HepG2 (cell line): ENCODE measurements at regions not wholly inside any gene's neighbourhood (a gene's known extent, or its start where the extent isn't known, plus 50 kb on each side); places are given as distances from the start of the nearest gene placed in this dataset.

ENCODE experiments used
- ATF1 ChIP-seq: IDR thresholded peaks from 2 replicates; pipeline ENCODE4 v1.6.1; 2016; ENCODE audit warnings: mild to moderate bottlenecking, control low read depth
- DRAP1 ChIP-seq: IDR thresholded peaks from 2 replicates; pipeline ENCODE4 v1.6.1; 2016; ENCODE audit warnings: missing genetic modification reagents, missing compliant biosample characterization
- EHMT2 ChIP-seq: fragments of 200-600 bp; sonication (generic); IDR thresholded peaks from 2 replicates; pipeline ENCODE4 v1.7.0; 2017; ENCODE audit warnings: antibody characterized with exemption, low read depth, low read length, borderline replicate concordance
- JUN ChIP-seq: sonication (generic); formaldehyde crosslinking; IDR thresholded peaks from 2 replicates; pipeline ENCODE4 v1.4.0; 2020; ENCODE audit warnings: mild to moderate bottlenecking, missing genetic modification reagents
- NFYC ChIP-seq: IDR thresholded peaks from 2 replicates; pipeline ENCODE4 v1.6.1; 2016; ENCODE audit warnings: missing genetic modification reagents, missing compliant biosample characterization
- NR2F6 ChIP-seq, 2 experiments: IDR thresholded peaks; 2 replicates each; pipeline ENCODE4 v1.6.1; 2016; ENCODE audit warnings: antibody characterized with exemption in 1 of 2, mild to moderate bottlenecking in 1 of 2
- PPARG ChIP-seq: conservative IDR thresholded peaks from 2 replicates; pipeline ENCODE4 v1.6.1; 2016; ENCODE audit warnings: missing biosample characterization, missing genetic modification reagents
- RFX5 ChIP-seq: IDR thresholded peaks from 2 replicates; pipeline ENCODE4 v1.6.1; 2011; ENCODE audit warnings: low read depth, low read length, improper control_type of control experiment
- SALL1 ChIP-seq: sonication (generic); formaldehyde crosslinking; IDR thresholded peaks from 2 replicates; pipeline ENCODE4 v1.8.0; 2022; ENCODE audit warnings: mild to moderate bottlenecking, missing genetic modification reagents
- SNAPC2 ChIP-seq: sonication (generic); formaldehyde crosslinking; IDR thresholded peaks from 2 replicates; pipeline ENCODE4 v1.8.1; 2022; ENCODE audit warnings: mild to moderate bottlenecking, missing genetic modification reagents
- SOX13 ChIP-seq, 3 experiments: fragments of 450-650 bp in 1 of 3; sonication (generic) in 1 of 3; formaldehyde crosslinking in 1 of 3; IDR thresholded peaks in 2 of 3; conservative IDR thresholded peaks in 1 of 3; 2 replicates each; pipeline versions ENCODE4 v1.5.0 to v1.6.1; 2016 to 2020; ENCODE audit warnings: antibody characterized with exemption in 1 of 3, mild to moderate bottlenecking in 1 of 3, missing compliant biosample characterization in 1 of 3, missing genetic modification reagents in 1 of 3, moderate library complexity in 1 of 3
- TBP ChIP-seq: sonication (generic); formaldehyde crosslinking; IDR thresholded peaks from 2 replicates; pipeline ENCODE4 v1.5.0; 2020; ENCODE audit warnings: missing genetic modification reagents
- TCF7 ChIP-seq: sonication (generic); IDR thresholded peaks from 2 replicates; pipeline ENCODE4 v1.6.1; 2016; ENCODE audit warnings: antibody characterized with exemption, low read depth
- USF2 ChIP-seq, 2 experiments: sonication (generic) in 1 of 2; formaldehyde crosslinking in 1 of 2; IDR thresholded peaks; 2 replicates each; pipeline versions ENCODE4 v1.5.1 to v1.6.1; 2011 to 2020; ENCODE audit warnings: borderline replicate concordance in 1 of 2, low read depth in 1 of 2, low read length in 1 of 2, mild to moderate bottlenecking in 1 of 2, missing genetic modification reagents in 1 of 2, moderate library complexity in 1 of 2
- XBP1 ChIP-seq: sonication (generic); formaldehyde crosslinking; IDR thresholded peaks from 2 replicates; pipeline ENCODE4 v1.5.0; 2020; ENCODE audit warnings: missing genetic modification reagents
- ZFP41 ChIP-seq: sonication (generic); formaldehyde crosslinking; IDR thresholded peaks from 2 replicates; pipeline ENCODE4 v1.4.0; 2020; ENCODE audit warnings: mild to moderate bottlenecking, missing genetic modification reagents, borderline replicate concordance
- ZNF275 ChIP-seq: sonication (generic); formaldehyde crosslinking; IDR thresholded peaks from 2 replicates; pipeline ENCODE4 v1.8.0; 2022; ENCODE audit warnings: missing genetic modification reagents, mild to moderate bottlenecking, inconsistent platforms, borderline replicate concordance
- ZNF335 ChIP-seq: sonication (generic); formaldehyde crosslinking; IDR thresholded peaks from 2 replicates; pipeline ENCODE4 v1.4.0; 2020; ENCODE audit warnings: missing genetic modification reagents
- ZNF547 ChIP-seq: sonication (generic); formaldehyde crosslinking; IDR thresholded peaks from 2 replicates; pipeline ENCODE4 v1.5.1; 2020; ENCODE audit warnings: mild to moderate bottlenecking, missing genetic modification reagents
- ZNF766 ChIP-seq: sonication (generic); formaldehyde crosslinking; IDR thresholded peaks from 2 replicates; pipeline ENCODE4 v1.5.0; 2020; ENCODE audit warnings: missing genetic modification reagents, borderline replicate concordance
- ZNF790 ChIP-seq: sonication (generic); formaldehyde crosslinking; IDR thresholded peaks from 2 replicates; pipeline ENCODE4 v1.8.0; 2022; ENCODE audit warnings: missing genetic modification reagents, mild to moderate bottlenecking, borderline replicate concordance
- ZSCAN12 ChIP-seq: sonication (generic); formaldehyde crosslinking; IDR thresholded peaks from 2 replicates; pipeline ENCODE4 v1.9.0; 2021; ENCODE audit warnings: mild to moderate bottlenecking, missing genetic modification reagents
- TF ChIP-seq, protein P1 (sequence below): sonication (generic); formaldehyde crosslinking; IDR thresholded peaks from 2 replicates; pipeline ENCODE4 v1.4.0; 2020; ENCODE audit warnings: missing genetic modification reagents
- TF ChIP-seq, protein P2 (sequence below): sonication (generic); formaldehyde crosslinking; IDR thresholded peaks from 2 replicates; pipeline ENCODE4 v1.4.0; 2020; ENCODE audit warnings: missing genetic modification reagents

- no peak for TF ChIP-seq RFX5
- TF ChIP-seq ZNF766 (CRISPR knock-in tag) = no peak
- TF ChIP-seq ZFP41 (CRISPR knock-in tag) = no peak
- no peak for TF ChIP-seq ZNF547
- TF ChIP-seq TCF7 = no peak
- no peak for TF ChIP-seq DRAP1 (CRISPR knock-in tag)
- TF ChIP-seq ZNF790 (CRISPR knock-in tag) = no peak
- TF ChIP-seq, protein P1, sequence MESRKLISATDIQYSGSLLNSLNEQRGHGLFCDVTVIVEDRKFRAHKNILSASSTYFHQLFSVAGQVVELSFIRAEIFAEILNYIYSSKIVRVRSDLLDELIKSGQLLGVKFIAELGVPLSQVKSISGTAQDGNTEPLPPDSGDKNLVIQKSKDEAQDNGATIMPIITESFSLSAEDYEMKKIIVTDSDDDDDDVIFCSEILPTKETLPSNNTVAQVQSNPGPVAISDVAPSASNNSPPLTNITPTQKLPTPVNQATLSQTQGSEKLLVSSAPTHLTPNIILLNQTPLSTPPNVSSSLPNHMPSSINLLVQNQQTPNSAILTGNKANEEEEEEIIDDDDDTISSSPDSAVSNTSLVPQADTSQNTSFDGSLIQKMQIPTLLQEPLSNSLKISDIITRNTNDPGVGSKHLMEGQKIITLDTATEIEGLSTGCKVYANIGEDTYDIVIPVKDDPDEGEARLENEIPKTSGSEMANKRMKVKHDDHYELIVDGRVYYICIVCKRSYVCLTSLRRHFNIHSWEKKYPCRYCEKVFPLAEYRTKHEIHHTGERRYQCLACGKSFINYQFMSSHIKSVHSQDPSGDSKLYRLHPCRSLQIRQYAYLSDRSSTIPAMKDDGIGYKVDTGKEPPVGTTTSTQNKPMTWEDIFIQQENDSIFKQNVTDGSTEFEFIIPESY (CRISPR knock-in tag) = peak; percentile 83; the same call in 1 of the 2 replicates
- TF ChIP-seq PPARG (CRISPR knock-in tag) = no peak
- TF ChIP-seq ZSCAN12 (CRISPR knock-in tag) = no peak
- peak; percentile 70 for TF ChIP-seq NR2F6 (IDR thresholded peaks at IDR 0.05)
- peak; percentile 85 for TF ChIP-seq NR2F6 (CRISPR knock-in tag; IDR thresholded peaks at IDR 0.05)
- TF ChIP-seq JUN (CRISPR knock-in tag) = no peak
- TF ChIP-seq EHMT2 = no peak
- no peak for TF ChIP-seq ZNF335 (CRISPR knock-in tag)
- TF ChIP-seq SNAPC2 (CRISPR knock-in tag) = no peak
- no peak for TF ChIP-seq NFYC (CRISPR knock-in tag)
- TF ChIP-seq USF2 (IDR thresholded peaks at IDR 0.05; ENCODE audit: low read depth, low read length) = no peak
- no peak for TF ChIP-seq USF2 (CRISPR knock-in tag; IDR thresholded peaks at IDR 0.05; ENCODE audit: borderline replicate concordance)
- no peak for TF ChIP-seq XBP1
- 0 out of 2 replicates have a peak, but pooled peaks have one; percentile 22 for TF ChIP-seq SALL1 (CRISPR knock-in tag)
- no peak for TF ChIP-seq ZNF275 (CRISPR knock-in tag)
- TF ChIP-seq TBP (CRISPR knock-in tag) = no peak
- TF ChIP-seq, protein P2, sequence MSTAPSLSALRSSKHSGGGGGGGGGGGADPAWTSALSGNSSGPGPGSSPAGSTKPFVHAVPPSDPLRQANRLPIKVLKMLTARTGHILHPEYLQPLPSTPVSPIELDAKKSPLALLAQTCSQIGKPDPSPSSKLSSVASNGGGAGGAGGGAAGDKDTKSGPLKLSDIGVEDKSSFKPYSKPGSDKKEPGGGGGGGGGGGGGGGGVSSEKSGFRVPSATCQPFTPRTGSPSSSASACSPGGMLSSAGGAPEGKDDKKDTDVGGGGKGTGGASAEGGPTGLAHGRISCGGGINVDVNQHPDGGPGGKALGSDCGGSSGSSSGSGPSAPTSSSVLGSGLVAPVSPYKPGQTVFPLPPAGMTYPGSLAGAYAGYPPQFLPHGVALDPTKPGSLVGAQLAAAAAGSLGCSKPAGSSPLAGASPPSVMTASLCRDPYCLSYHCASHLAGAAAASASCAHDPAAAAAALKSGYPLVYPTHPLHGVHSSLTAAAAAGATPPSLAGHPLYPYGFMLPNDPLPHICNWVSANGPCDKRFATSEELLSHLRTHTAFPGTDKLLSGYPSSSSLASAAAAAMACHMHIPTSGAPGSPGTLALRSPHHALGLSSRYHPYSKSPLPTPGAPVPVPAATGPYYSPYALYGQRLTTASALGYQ = no peak
- no peak for TF ChIP-seq ATF1 (CRISPR knock-in tag)
- no peak for TF ChIP-seq SOX13 (IDR thresholded peaks at IDR 0.05)
- TF ChIP-seq SOX13 (CRISPR knock-in tag; conservative IDR thresholded peaks at IDR 0.05 in 1 of 2, IDR thresholded peaks at IDR 0.05 in 1 of 2) = peak in 1 of 2 experiments; percentile 12; a peak in 1 of 4 replicates
Measured at GRCh38 chr18:10081492-10081891, 167.7 kb downstream of the VAPA start (continued).
